HCT116 (cell line): ENCODE measurements at regions not wholly inside any gene's neighbourhood (a gene's known extent, or its start where the extent isn't known, plus 50 kb on each side); places are given as distances from the start of the nearest gene placed in this dataset.

Source experiments
- ATAC-seq: fragments of 200-7000 bp; cut with Tn5 transposase; 2 replicates; pipeline ENCODE4 v1.9.1; 2020; ENCODE audit warnings: mild to moderate bottlenecking, moderate library complexity
- BruUV-seq: library from RNA; stranded (reverse); fragments of 400-500 nt; replicated peaks from 2 replicates; lab custom pipeline; 2021; lab: Mats Ljungman, UMichigan
- CTCF ChIA-PET: fragments of 300-600 bp; sonication (Branson Sonifier 250); formaldehyde crosslinking; loops from one replicate; lab custom pipeline; 2021; ENCODE audit warnings: antibody characterized with exemption; lab: Charles Lee
- POLR2A ChIA-PET: fragments of 300-600, 350-600 bp; sonication (Branson Sonifier 250); formaldehyde crosslinking; loops from one replicate; lab custom pipeline; 2021; ENCODE audit warnings: antibody characterized with exemption; lab: Charles Lee
- RAD21 ChIA-PET, 2 experiments: fragments of 300-600 bp; sonication (Branson Sonifier 250); formaldehyde crosslinking; loops; one replicate each; lab custom pipeline; 2023; ENCODE audit warnings: low total read pairs in 2 of 2; ENCODE audit not compliant: uncharacterized antibody in 2 of 2, unreplicated experiment in 2 of 2, low non-redundant PET in 1 of 2; lab: Charles Lee
- DNase-seq: peaks from one replicate; pipeline ENCODE4 v3.0.0-alpha.2; 2010; ENCODE audit warnings: low read depth, low spot score
- H2AFZ ChIP-seq: fragments of 200-600 bp; shearing (Covaris generic), sonication (generic); 2 replicates; pipeline ENCODE4 v1.6.1; 2017; ENCODE audit warnings: low read depth, mixed run types, mixed read lengths, antibody characterized with exemption, low read length; ENCODE audit not compliant: poor library complexity, severe bottlenecking
- H3K27ac ChIP-seq: 2 replicates; pipeline ENCODE4 v1.5.1; 2012; ENCODE audit warnings: low read depth, low read length
- H3K27me3 ChIP-seq: fragments of 200-600 bp; sonication (generic); 2 replicates; pipeline ENCODE4 v1.6.1; 2016; ENCODE audit warnings: mixed run types, low read length, mixed read lengths; ENCODE audit not compliant: insufficient read depth
- H3K36me3 ChIP-seq, 2 experiments: fragments of 200-500 bp in 1 of 2; fragments of 200-600 bp in 1 of 2; sonication (Bioruptor generic) in 1 of 2; sonication (generic) in 1 of 2; 2 replicates each; pipeline versions ENCODE4 v1.5.1 to v1.6.1; 2014 to 2016; ENCODE audit warnings: low read length in 2 of 2, inconsistent platforms in 1 of 2, mixed read lengths in 1 of 2, mixed run types in 1 of 2; ENCODE audit not compliant: insufficient read depth in 2 of 2, control insufficient read depth in 1 of 2
- H3K4me1 ChIP-seq, 2 experiments: fragments of 200-600 bp in 1 of 2; sonication (generic) in 1 of 2; 2 replicates each; pipeline versions ENCODE4 v1.5.1 to v1.6.1; 2012 to 2017; ENCODE audit warnings: low read length in 2 of 2, inconsistent platforms in 1 of 2, mild to moderate bottlenecking in 1 of 2, mixed read lengths in 1 of 2, mixed run types in 1 of 2, moderate library complexity in 1 of 2; ENCODE audit not compliant: insufficient read depth in 2 of 2, control insufficient read depth in 1 of 2
- H3K4me2 ChIP-seq: fragments of 200-600 bp; sonication (generic); 2 replicates; pipeline ENCODE4 v1.6.1; 2017; ENCODE audit warnings: mixed run types, low read length, mixed read lengths
- H3K4me3 ChIP-seq, 2 experiments: fragments of 200-600 bp in 1 of 2; sonication (generic) in 1 of 2; replicated peaks in 1 of 2; 2 replicates each; pipeline ENCODE4 v1.5.1; 2011 to 2016; ENCODE audit warnings: low read length in 2 of 2, control low read depth in 1 of 2, low read depth in 1 of 2, mild to moderate bottlenecking in 1 of 2, mixed read lengths in 1 of 2, mixed run types in 1 of 2
- H3K79me2 ChIP-seq: fragments of 200-600 bp; sonication (generic); 2 replicates; pipeline ENCODE4 v1.6.1; 2017; ENCODE audit warnings: mild to moderate bottlenecking, mixed run types, low read length, moderate library complexity, mixed read lengths; ENCODE audit not compliant: insufficient read depth
- H3K9ac ChIP-seq: fragments of 200-600 bp; sonication (generic); 2 replicates; pipeline ENCODE4 v1.6.1; 2016; ENCODE audit warnings: low read length, mixed read lengths
- H3K9me2 ChIP-seq: fragments of 200-600 bp; sonication (generic), shearing (Covaris generic); 2 replicates; pipeline ENCODE4 v1.6.1; 2017; ENCODE audit warnings: mixed run types, mild to moderate bottlenecking, moderate library complexity; ENCODE audit not compliant: insufficient read depth
- H3K9me3 ChIP-seq, 2 experiments: fragments of 200-500 bp in 1 of 2; fragments of 200-600 bp in 1 of 2; sonication (Bioruptor generic) in 1 of 2; sonication (generic) in 1 of 2; 2 replicates each; pipeline ENCODE4 v1.6.1; 2014 to 2017; ENCODE audit warnings: low read length in 2 of 2, mixed read lengths in 2 of 2, inconsistent platforms in 1 of 2, low read depth in 1 of 2, mild to moderate bottlenecking in 1 of 2, mixed run types in 1 of 2, moderate library complexity in 1 of 2; ENCODE audit not compliant: control insufficient read depth in 1 of 2, insufficient read depth in 1 of 2
- H4K20me1 ChIP-seq: fragments of 200-600 bp; sonication (generic), shearing (Covaris generic); 2 replicates; pipeline ENCODE4 v1.6.1; 2017; ENCODE audit warnings: mixed run types, mild to moderate bottlenecking, moderate library complexity; ENCODE audit not compliant: insufficient read depth
- CEBPB ChIP-seq: IDR thresholded peaks from 2 replicates; pipeline ENCODE4 v1.6.1; 2012; ENCODE audit warnings: low read depth
- EGR1 ChIP-seq: IDR thresholded peaks from 2 replicates; pipeline ENCODE4 v1.6.1; 2012; ENCODE audit warnings: low read depth
- ELF1 ChIP-seq: IDR thresholded peaks from 2 replicates; pipeline ENCODE4 v1.6.1; 2012; ENCODE audit warnings: low read depth, borderline replicate concordance
- EZH2 ChIP-seq: fragments of 200-600 bp; sonication (generic); IDR thresholded peaks from 2 replicates; pipeline ENCODE4 v1.6.1; 2017; ENCODE audit warnings: antibody characterized with exemption, mixed run types
- EZH2phosphoT487 ChIP-seq: fragments of 200-600 bp; IDR thresholded peaks from 2 replicates; pipeline ENCODE4 v1.6.1; 2018; ENCODE audit warnings: antibody characterized with exemption, borderline replicate concordance
- FOSL1 ChIP-seq: IDR thresholded peaks from 2 replicates; pipeline ENCODE4 v1.6.1; 2012; ENCODE audit warnings: low read depth
- JUND ChIP-seq: IDR thresholded peaks from 2 replicates; pipeline ENCODE4 v1.6.1; 2012
- RAD21 ChIP-seq: IDR thresholded peaks from 2 replicates; pipeline ENCODE4 v1.6.1; 2012; ENCODE audit warnings: low read depth, mild to moderate bottlenecking
- SIN3A ChIP-seq: IDR thresholded peaks from 2 replicates; pipeline ENCODE4 v1.6.1; 2012; ENCODE audit warnings: low read depth
- SP1 ChIP-seq: IDR thresholded peaks from 2 replicates; pipeline ENCODE4 v1.6.1; 2012; ENCODE audit warnings: low read depth
- SRF ChIP-seq: IDR thresholded peaks from 2 replicates; pipeline ENCODE4 v1.6.1; 2012; ENCODE audit warnings: low read depth
- TCF7L2 ChIP-seq: IDR thresholded peaks from 2 replicates; pipeline ENCODE4 v1.7.0; 2011; ENCODE audit warnings: borderline replicate concordance, inconsistent platforms; ENCODE audit not compliant: insufficient read depth, insufficient read length; ENCODE audit errors: extremely low read depth
- YY1 ChIP-seq: IDR thresholded peaks from 2 replicates; pipeline ENCODE4 v1.6.1; 2011; ENCODE audit warnings: low read length, low read depth, moderate library complexity, mild to moderate bottlenecking; ENCODE audit not compliant: insufficient replicate concordance; ENCODE audit errors: extremely low read depth
- ZNF274 ChIP-seq: fragments of 200-500 bp; sonication (Bioruptor generic); IDR thresholded peaks from 2 replicates; pipeline ENCODE4 v1.6.1; 2014; ENCODE audit warnings: mild to moderate bottlenecking, low read depth, low read length, inconsistent platforms
- intact Hi-C: fragments of 100-400 bp; cut with micrococcal nuclease; formaldehyde crosslinking; loops from 2 replicates; pipeline ENCODE4 v1.10.0; 2022
- TF ChIP-seq, protein P1 (sequence below): IDR thresholded peaks from 2 replicates; pipeline ENCODE4 v1.6.1; 2012
- TF ChIP-seq, protein P2 (sequence below): IDR thresholded peaks from 2 replicates; pipeline ENCODE4 v1.6.1; 2012; ENCODE audit warnings: low read depth
- TF ChIP-seq, protein P3 (sequence below): IDR thresholded peaks from 2 replicates; pipeline ENCODE4 v1.6.1; 2011; ENCODE audit warnings: mild to moderate bottlenecking, low read length, moderate library complexity; ENCODE audit not compliant: insufficient replicate concordance; ENCODE audit errors: extremely low read depth

DNA sequence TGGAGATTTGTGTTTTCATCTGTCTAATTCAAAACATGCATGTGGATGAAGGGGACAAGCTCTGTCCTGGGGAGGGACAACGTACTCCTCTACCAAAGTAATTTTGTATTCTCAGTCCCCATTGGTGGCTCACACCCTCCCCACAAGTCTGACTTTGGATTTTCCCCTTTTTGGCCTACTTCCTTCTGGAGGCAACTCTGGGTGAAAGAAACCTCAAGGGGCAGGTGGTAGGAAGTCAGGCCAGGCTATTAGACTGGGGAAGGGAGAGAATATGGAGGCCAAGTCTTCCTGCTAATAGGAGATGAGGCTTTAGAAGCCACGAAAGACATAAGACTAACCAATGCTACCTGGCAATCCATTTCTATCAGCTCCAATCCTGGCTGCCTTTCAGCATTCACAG, 124.9 kb upstream of the RASGRP1 start:
- CTCF ChIA-PET = interaction anchor here (1.6 to 4.5 kb wide), 7 partner anchors 10 to 694 kb away, joined by 3 to 38 read pairs (median 10); no protein-coding TSS in a partner anchor
- no peak for ATAC-seq

More for the DNA sequence above, 124.9 kb upstream of the RASGRP1 start:
- Histone ChIP-seq H3K36me3 (no peaks in the 10 kb centered on the region), H3K9me2 (no peaks in the 10 kb centered on the region), H3K9ac (no peak overlapping the region), H3K4me3 (no peak overlapping the region), H3K4me2 (no peak overlapping the region), H3K9me3 (no peaks in the 10 kb centered on the region), H3K27ac (no peak overlapping the region), H2AFZ (no peak overlapping the region), H3K27me3 (no peaks in the 10 kb centered on the region), H3K79me2 (no peaks in the 10 kb centered on the region), H3K4me1 (peaks cover 0 to 10% of the 10 kb centered on the region in 2 experiments; a peak in 1 of 4 replicates), H4K20me1 (no peaks in the 10 kb centered on the region)
- TF ChIP-seq SIN3A (no peak), TCF7L2 (no peak), FOSL1 (no peak), YY1 (no peak), SRF (no peak), JUND (no peak), EGR1 (no peak), ZNF274 (no peak), EZH2phosphoT487 (no peak), RAD21 (no peak), CEBPB (no peak), EZH2 (no peak), ELF1 (no peak), SP1 (no peak)
- TF ChIP-seq, protein P1, sequence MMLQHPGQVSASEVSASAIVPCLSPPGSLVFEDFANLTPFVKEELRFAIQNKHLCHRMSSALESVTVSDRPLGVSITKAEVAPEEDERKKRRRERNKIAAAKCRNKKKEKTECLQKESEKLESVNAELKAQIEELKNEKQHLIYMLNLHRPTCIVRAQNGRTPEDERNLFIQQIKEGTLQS = no peak
- TF ChIP-seq, protein P2, sequence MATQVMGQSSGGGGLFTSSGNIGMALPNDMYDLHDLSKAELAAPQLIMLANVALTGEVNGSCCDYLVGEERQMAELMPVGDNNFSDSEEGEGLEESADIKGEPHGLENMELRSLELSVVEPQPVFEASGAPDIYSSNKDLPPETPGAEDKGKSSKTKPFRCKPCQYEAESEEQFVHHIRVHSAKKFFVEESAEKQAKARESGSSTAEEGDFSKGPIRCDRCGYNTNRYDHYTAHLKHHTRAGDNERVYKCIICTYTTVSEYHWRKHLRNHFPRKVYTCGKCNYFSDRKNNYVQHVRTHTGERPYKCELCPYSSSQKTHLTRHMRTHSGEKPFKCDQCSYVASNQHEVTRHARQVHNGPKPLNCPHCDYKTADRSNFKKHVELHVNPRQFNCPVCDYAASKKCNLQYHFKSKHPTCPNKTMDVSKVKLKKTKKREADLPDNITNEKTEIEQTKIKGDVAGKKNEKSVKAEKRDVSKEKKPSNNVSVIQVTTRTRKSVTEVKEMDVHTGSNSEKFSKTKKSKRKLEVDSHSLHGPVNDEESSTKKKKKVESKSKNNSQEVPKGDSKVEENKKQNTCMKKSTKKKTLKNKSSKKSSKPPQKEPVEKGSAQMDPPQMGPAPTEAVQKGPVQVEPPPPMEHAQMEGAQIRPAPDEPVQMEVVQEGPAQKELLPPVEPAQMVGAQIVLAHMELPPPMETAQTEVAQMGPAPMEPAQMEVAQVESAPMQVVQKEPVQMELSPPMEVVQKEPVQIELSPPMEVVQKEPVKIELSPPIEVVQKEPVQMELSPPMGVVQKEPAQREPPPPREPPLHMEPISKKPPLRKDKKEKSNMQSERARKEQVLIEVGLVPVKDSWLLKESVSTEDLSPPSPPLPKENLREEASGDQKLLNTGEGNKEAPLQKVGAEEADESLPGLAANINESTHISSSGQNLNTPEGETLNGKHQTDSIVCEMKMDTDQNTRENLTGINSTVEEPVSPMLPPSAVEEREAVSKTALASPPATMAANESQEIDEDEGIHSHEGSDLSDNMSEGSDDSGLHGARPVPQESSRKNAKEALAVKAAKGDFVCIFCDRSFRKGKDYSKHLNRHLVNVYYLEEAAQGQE = no peak
- TF ChIP-seq, protein P3, sequence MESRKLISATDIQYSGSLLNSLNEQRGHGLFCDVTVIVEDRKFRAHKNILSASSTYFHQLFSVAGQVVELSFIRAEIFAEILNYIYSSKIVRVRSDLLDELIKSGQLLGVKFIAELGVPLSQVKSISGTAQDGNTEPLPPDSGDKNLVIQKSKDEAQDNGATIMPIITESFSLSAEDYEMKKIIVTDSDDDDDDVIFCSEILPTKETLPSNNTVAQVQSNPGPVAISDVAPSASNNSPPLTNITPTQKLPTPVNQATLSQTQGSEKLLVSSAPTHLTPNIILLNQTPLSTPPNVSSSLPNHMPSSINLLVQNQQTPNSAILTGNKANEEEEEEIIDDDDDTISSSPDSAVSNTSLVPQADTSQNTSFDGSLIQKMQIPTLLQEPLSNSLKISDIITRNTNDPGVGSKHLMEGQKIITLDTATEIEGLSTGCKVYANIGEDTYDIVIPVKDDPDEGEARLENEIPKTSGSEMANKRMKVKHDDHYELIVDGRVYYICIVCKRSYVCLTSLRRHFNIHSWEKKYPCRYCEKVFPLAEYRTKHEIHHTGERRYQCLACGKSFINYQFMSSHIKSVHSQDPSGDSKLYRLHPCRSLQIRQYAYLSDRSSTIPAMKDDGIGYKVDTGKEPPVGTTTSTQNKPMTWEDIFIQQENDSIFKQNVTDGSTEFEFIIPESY = no peak
- ChIA-PET POLR2A (no interaction called here), RAD21 (no interaction called here)
- no TSS peak for BruUV-seq
- intact Hi-C loops = loop anchor here (10.0 kb wide), 1 partner anchor 335 kb away; no protein-coding TSS in a partner anchor
- DNase-seq = no peak
